PC-9 (cell line): ENCODE measurements at regions not wholly inside any gene's neighbourhood (a gene's known extent, or its start where the extent isn't known, plus 50 kb on each side); places are given as distances from the start of the nearest gene placed in this dataset.

Experiments used
- EZH2 ChIP-seq: fragments of 200-600 bp; sonication (generic); IDR thresholded peaks from 2 replicates; pipeline ENCODE4 v1.8.0; 2017; ENCODE audit warnings: antibody characterized with exemption, low read depth
- TF ChIP-seq, protein P1 (sequence below): fragments of 200-600 bp; sonication (generic); conservative IDR thresholded peaks from 2 replicates; pipeline ENCODE4 v1.6.1; 2017; ENCODE audit warnings: mixed run types, antibody characterized with exemption, mild to moderate bottlenecking, moderate library complexity

DNA sequence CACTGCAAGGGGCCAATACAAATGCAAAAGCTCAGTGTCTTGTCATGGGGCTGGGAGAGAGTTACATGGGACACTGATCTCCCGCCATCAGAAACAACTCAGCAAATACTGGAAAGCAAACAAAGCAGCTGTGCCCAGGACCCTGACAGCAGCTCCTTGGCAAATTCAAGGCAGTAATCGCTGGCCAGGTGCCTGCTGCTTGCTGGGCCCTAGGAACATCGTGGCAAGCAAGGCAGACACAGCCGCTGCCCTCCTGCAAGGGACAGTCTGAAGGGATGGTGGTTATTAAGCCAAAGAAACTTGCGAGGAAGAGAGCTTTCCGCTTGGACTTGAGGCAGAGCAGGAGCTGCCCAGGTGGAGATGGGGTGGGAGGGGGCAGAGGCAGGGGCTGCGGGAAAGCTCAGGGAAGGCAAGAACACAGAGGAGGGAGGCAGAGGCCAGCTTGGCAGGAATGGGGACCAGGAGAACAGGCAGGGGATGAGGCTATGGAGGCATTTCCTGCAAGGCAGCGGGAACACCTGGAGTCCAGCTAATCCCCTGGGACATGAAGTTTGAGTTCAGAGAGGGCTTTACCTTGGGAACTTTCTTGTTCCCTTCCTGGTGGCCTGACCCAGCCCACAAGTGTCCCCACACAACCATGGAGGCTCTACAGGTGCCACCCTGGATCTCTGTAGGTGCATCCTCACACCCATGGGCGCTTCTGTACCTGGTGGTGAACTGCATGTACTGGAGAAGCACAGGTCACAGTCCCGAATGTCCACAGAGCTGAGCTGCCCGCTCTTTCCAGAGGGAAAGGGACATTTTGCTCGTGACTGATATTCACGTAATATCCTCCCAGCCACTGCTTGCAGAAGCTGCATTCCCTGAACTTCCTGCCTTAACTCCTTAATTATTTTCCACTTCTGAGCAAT, 78.7 kb upstream of the ATP2B2 start:
- TF ChIP-seq, protein P1, sequence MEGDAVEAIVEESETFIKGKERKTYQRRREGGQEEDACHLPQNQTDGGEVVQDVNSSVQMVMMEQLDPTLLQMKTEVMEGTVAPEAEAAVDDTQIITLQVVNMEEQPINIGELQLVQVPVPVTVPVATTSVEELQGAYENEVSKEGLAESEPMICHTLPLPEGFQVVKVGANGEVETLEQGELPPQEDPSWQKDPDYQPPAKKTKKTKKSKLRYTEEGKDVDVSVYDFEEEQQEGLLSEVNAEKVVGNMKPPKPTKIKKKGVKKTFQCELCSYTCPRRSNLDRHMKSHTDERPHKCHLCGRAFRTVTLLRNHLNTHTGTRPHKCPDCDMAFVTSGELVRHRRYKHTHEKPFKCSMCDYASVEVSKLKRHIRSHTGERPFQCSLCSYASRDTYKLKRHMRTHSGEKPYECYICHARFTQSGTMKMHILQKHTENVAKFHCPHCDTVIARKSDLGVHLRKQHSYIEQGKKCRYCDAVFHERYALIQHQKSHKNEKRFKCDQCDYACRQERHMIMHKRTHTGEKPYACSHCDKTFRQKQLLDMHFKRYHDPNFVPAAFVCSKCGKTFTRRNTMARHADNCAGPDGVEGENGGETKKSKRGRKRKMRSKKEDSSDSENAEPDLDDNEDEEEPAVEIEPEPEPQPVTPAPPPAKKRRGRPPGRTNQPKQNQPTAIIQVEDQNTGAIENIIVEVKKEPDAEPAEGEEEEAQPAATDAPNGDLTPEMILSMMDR, result no peak
- TF ChIP-seq EZH2, result no peak
